GM19395 (cell line): ENCODE measurements at regions not wholly inside any gene's neighbourhood (a gene's known extent, or its start where the extent isn't known, plus 50 kb on each side); places are given as distances from the start of the nearest gene placed in this dataset.

Experiments used
- ATAC-seq: cut with Tn5 transposase; IDR thresholded peaks from one replicate; pipeline ENCODE4 v1.9.1; 2021; ENCODE audit warnings: mild to moderate bottlenecking, moderate library complexity; ENCODE audit not compliant: unreplicated experiment

DNA sequence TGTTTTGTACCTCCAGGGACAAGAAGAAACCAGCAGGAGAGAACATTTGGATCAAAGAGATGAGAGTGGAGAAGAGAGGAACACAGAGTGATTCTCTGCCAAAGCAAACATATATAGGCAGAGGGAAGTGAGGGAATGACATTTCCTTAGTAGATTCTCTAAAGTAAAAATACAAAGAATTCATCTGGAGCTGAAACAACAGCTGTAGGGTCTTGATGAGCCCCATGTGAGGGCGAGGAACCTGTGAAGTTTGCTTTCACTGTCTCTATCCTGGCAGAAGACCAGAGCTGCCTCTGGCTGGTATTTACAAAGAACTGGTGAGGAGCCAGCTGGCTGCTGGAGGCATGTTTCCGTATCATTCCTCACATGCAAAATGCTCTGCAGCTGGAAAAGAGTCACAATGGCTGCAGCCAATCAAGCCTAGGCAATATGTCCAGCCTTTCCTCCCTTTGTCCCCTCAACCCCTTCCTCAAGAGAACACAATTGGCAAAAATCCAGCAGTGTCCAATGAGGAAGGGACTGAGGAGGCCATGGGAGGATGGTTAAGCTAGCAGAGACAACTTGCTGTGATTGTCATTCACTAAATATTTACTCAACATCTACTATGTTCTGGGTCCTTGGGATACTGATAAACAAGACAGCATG is 122.5 kb downstream of the PHLDA1 start:
- no peak for ATAC-seq

DNA sequence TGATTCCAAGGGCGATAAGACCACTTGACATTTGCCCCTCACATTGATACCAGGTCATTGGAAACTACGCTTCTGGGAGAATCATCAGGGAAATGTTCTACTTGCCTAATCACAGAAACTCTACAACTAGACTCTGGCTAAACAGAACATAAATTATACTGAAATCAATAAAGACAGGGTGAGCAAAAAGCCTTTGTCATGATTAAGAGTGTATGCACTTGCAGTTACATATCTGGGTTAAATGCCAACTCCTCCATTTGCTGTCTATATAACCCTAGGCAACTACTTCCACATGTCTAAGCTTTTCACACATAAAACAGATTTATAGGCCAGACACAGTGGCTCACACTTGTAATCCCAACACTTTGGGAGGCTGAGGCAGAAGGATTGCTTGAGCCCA is 125.7 kb downstream of the PHLDA1 start:
- no peak for ATAC-seq

DNA sequence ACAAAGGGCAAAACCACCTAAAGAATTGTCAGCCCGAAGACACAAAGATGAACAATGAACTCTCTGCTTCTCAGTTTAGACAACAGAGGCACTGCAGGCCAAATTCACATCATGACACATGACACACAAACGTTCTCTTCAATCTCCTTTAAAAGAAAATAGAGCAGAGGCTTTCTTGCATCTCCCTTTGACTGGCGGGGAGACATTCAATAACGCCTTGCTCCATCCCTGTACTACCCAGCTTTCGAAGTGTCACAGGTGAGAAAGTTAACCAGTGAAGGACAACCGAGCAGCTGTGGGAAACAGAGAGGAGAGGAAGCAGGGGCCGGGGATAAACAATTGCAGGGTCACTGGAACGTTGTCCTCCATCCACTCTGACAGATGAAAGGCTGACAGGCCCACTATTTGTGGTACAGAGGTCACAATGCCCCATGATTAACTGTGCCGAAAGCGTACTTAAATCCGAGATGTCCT is 130.8 kb downstream of the PHLDA1 start:
- ATAC-seq, result no peak

DNA sequence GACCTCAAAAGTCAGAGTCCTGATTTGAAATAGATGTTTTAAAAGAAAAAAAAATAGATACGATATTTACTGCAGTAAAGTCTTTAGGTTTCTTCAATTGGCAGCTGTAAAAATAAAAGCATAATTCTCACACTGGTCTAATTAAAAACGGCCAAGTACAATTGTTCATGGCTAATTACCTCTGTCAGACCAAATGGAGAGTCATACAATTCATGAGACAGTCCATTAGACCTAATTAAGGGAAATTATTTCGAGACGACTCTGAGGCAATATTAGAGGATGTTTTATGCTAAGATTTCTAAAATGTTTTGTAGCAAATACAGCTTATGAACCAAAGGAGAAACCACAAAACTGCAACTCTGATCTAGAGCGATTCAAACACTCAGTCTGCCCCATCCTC is 131.3 kb downstream of the PHLDA1 start:
- no peak for ATAC-seq

DNA sequence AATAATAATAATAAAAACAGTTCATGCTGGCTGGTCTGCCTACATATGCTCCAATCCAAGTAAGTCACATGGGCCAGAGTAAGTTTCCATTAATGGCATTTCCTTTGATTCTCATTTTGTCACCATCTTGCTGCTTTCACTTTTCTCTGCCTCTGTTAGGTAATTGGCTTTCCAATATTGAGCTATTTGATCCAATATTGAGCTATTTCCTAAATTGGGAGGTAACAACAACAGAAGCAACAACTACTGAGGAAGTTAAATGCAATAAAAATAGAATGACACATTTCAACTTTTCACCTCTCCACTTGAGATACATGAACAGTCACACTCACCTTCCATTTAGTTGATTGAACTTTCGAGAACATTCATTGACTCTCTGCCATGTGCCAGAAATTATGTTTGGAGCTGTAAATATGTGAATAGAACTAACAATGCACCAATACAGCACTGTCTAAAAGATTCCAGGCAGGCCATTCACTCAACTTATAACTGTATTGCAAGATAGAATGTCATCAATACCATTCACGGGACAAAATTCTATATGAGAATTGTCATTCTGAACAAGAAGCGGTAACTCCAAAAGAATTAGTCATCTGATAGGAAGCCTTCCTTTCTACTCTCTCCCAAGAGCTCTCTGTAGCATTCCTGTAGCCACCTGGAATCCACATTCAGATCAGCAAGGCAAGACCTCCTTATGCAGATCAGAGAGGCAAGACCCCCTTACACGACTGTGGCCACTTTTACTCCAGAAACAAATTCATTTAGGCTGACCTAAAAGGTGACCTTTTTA is 136.4 kb downstream of the PHLDA1 start:
- ATAC-seq, result no peak

DNA sequence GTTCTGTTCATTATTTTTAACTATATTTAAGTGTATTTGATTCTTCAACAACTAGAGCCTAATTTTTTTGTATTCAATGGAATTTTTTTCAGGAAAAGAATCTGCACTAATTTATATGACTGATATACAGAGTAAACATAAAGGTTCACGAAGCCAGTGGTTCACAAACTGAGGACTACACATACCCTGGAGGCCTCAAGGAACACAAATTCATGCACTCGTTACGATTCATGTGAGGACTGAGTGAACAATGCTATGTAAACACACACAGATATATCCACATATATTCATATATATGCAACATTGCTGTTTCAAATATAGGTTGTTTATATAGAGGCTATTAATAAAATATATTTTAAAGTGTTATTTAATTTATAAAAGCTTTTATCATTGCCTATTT is 137.8 kb downstream of the PHLDA1 start:
- no peak for ATAC-seq

DNA sequence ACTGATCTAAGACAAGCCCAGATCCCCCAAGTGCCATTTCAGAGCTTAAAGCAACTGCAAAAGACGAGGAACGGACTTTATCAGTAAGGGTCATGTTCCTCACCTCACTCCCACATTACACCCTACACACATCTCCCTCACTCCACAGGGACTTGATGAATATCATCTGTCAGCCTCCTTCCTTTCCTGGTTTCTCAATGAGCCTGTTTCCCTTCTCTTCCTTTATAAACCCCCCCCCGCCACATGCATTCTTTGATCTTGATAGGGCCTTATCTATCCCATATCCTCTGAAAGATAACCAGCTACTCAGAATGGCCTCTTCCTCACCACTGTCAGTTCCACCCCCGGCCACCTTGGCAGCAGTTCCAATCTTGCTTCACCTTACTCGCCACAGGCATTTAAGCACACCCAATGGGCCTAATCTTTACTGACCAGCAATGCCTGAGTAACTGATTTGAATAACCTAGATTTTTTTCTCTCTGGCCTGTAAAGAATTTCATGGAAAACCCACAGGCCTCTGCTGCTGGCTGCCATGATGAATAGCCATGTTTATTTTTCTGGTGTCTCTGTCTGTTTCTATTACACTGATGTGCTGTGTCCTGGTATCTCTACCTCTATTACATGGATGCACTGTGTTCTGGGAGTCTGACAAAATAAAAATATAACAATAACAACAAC is 138.7 kb downstream of the PHLDA1 start:
- no peak for ATAC-seq

DNA sequence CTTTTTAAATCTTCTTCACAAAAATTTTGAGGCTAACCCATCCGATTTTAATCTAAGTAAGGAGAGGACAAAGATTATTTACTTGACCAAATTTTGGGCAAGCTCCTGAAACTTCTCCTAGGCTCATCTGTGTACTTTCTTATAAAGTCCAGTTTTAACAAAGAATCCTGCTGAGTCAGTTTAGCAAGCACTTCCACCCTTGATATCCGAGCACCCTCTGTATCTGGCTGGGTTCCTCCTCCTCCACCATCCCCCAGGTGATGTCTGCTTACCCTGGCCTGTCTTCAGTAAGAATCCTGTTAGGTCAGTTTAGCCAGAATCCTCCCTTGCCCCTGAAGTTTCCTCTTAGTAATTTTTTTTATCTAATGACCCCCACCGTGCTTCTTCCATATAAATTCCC is 140.5 kb downstream of the PHLDA1 start:
- no peak for ATAC-seq

DNA sequence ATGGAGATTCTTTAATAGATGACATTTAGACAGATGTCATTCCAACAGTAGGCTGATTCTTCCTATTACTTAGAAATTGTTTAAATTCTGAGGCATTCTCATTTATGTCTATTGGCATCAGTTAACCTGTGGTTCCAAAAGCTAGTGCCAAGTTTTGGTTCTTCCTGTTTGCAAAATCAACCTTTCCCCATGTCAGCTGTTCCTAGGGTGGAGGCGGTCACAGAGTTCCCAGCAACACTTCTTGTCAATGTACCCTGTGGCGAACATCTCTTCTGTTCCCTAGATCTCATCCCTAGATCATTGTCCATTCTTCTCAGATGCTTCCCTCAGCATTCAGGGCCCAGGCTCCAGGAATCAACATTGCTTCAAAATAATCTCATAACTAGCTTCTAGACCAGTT is 140.9 kb downstream of the PHLDA1 start:
- ATAC-seq, result no peak

DNA sequence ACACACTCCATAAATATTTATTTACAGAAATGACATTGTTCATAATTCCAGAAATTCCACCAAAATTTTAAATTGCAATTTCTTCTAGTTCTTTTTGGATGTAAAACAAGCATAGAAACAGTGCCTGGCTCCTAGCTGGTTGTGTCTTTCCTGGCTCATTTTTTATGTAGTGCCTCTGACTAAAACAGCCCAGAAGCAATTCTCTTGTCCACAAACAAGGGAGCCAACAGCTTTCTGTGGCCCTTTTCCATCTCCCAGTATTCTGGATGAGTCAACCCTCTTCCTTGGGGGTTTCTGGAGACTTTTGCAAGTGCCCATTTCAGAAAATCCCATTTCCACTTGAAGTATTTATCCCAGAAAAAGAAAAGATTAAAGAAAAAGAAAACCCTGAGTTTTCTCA is 141.4 kb downstream of the PHLDA1 start:
- no peak for ATAC-seq

DNA sequence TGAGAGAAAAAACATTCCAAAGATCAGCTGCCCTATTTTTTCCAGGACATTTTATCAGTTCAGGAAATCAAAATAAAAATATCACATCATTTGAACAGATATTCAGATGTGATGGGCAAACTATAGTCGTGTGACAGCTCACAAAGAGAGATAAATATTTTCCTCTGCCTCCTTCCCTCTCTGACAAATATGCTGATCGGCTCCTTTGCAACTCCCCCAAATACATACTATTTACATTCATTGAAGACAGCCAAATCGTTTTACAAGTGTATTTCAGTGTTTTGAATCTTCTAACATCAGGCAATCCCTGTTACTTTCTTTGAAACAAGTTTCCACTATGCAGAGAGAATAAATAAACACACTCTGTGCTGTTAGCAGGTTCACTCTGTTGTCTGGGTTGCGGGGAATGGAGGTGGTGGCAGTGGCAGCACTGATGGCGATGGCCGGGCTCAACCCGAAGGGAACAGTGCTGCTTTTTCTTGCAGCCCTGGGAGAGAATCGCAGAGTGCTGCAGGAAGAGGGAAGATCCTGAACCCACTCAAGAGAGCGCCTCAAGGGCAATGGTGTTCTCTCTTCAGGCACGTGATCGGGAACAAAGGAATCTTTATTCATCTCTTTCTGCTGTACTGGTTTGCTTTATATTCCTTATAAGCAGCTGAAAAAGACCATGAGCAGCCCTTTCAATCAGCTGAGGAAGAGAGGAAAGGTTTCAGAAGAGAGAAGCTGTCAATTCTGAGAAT is 142.5 kb downstream of the PHLDA1 start:
- ATAC-seq, result no peak

DNA sequence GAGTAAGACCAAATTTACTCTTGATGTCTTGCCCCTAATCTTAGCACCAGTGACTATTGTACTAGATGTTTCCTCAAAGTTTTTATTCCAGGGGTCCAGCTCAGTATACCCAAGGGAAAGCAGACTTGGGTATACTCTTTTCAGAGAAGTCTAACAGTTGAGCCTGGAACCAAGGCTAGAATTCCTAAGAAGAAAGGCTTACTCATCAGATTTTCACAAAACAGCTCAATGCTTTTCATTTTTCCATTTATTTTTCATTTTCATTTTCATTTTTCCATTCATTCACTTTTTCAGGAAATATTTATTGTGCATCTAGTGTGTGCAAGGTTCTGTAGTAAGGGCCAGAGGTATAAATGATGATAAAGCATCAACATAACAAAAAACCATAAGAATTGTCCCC is 143.2 kb downstream of the PHLDA1 start:
- ATAC-seq, result no peak

DNA sequence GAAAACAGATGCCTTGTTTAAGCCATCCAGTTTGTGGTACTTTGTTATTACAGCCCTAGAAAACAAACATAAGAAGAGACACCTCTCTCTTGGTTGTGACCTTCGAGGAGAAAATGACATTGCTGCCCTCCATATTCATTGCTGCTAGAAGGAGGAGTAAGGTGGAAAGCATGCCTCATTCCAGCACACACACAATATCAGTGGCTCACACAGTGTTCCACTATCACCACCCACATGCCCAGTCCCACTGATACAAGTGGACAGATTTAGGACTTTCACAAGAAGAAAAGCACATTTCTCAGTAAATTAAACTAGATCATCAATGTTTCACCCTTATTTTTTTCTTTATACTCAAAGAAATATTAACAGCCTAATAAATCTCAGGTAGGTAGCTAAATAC is 143.6 kb downstream of the PHLDA1 start:
- ATAC-seq, result no peak

DNA sequence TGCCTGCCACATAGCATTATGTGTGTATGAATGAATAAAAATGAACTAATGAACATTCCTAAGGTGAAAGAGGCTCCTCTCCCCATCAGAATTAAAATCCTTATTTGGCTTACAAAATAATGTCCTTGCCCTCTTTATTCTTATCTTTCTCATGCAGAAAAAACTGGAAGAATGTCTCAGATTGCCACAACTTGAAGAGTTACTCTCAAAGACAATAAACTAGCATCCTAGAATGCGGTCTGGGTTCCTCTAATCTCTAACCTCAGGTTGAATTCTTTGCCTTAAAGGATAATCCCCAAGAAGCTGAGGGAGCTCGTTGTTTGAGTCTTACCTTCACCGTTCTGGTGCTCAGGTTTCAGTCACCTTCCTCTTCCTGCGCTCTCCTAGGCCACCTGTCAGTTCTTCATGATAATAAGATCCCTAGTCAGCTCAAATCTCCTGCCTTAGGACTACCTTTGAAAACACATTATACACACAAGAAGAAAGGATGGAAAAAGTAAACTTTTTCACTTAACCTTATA is 147.1 kb downstream of the PHLDA1 start:
- no peak for ATAC-seq

DNA sequence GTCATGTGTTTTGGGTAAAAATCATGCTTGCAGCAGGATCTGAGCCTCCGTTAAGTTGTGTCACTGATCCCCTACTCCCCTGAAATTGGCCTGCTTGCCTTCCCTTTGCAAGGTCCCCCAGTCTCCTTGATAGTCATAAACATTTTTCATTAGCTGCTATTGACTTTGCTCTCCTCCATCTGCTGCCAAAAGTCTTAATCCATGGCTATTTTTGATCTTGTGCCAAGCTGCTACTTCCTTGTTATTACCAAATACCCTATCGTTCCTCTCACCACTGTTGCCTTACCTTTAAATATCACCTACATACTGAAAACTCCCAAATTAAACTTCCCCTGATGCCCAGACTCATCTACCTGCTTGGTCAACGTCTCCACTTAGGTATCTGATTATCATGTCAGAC is 148.3 kb downstream of the PHLDA1 start:
- ATAC-seq, result no peak

DNA sequence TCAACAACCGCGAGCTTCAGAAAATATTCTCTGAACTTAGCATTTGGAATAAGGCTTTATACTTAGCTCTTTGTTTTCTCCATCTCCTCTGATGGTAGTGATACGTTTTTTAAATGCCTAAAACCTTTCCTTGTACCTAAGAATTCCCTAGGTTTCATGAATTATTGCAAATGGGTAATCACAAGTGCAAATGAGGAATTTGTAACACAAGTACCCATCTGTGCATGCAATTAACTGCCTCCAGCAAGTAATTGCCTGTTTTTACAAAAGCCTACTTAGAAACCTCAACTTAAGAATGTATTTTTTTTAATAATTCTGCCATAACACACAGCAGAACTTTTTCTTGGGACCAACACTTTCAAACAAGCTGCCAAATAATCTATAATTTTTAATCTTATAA is 149.2 kb downstream of the PHLDA1 start:
- no peak for ATAC-seq

DNA sequence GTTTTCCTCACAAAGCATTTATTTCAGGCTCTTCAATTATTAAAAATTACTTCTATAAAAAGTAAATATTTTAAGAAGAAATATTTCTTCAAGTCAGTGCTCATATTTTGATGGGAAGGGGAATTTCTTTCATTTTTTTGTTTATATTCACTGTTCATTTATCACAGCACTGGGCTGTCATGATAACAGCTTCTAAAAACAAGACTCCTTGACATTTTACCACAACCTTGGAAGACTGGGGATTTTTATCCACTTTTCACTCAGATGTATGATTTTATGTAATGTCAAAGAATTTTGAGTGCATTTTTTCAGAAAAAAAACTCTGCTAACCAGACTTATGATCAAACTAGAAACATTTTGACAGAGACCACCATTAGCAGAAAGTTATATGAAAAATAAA is 149.7 kb downstream of the PHLDA1 start:
- no peak for ATAC-seq

DNA sequence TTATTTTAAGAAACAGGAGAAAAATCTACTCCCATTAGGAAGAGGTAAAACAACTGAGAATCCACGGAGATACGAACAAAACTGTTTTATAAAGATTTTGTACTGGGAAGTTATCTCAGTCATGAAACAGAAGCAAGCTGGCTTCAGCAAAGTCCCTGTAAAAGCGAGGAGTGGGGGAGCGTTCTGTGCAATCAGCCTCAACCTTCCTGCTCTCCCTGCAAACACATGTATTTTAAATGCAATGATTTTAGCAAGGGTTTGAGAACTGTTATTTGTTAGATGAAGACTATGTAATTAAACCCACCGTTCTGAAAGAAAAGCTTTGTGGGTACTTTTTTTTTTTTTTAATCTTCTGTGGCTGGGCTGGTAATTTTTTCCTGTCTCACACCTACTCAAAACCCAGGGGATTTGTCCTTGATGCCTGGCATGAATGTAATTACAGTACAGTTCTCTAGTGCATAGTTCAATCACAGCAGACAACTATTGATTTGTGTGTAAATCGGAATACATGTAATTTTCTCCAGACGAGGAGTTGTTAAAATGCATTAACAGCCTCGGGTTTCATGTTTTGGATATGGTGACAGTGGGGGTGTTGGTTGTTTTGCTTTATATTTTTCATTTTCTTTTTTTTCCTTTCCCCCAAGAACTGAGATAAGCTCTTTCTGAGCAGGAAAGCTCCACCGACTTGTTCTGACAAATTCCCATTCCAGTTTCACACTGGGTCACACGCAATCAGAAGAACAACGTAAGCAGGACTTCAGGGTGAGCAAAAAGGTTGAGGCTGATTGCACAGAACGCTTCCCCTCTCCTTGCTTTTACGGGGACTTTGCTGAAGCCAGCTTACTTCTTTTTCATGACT is 153.6 kb downstream of the PHLDA1 start:
- no peak for ATAC-seq

DNA sequence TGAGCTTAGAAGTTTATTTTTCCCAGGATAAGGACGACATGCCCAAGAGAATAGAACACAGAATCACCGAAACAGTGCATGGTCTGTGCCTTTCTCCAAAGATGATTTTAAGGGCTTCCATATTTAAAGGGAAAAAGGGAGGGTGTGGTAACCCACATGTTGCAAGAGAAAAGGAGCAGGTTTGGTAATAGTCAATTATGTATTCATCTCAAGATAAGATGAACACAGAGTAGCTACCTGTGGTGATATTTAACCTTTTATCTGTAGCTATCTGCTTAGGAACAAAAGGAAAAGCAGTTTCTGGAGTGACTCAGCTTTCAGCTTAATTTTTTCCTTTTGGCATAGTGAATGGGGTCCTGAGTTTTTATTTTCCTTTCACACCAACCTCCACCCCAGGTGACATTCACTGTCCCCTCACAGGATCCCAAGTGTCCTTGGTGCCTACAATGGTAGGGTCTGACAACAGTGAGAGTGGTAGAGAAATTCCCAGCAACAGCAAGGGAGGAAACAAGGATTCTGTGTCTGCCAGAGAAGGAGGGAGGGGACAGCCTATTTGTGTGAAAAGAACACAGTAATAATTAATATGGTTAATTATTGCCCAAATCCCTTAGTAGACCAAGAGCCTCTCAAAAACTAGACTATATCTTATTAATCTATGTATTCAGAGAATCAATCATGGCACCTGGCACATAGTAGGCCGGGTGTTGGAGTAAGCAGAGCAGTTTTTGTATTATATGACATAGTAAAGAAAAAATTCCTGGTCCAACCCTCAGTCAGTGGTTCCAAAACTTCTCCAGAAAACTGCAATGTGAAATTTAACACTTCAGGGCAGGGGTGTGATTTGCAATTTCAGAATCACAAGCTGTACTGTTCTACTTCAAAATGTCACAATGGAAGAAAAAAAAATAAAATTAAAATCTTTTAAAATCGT is 154.5 kb downstream of the PHLDA1 start:
- no peak for ATAC-seq
